NCI-H146 treated with DMSO at 0.1 percent for 48 hours (cell line): ENCODE measurements at regions not wholly inside any gene's neighbourhood (a gene's known extent, or its start where the extent isn't known, plus 50 kb on each side); places are given as distances from the start of the nearest gene placed in this dataset.

Experiments used
- DNase-seq: peaks from one replicate; lab custom pipeline; 2025; ENCODE audit not compliant: unreplicated experiment; lab: John Stamatoyannopoulos, UW

- DNase-seq: peak; percentile 21
These were observed 469.8 kb upstream of the KIRREL3 start for GRCh38 chr11:127470306-127470884.

GRCh38 chr11:127464325-127464724 is 463.8 kb upstream of the KIRREL3 start:
- no peak for DNase-seq

- DNase-seq: no peak
These were observed 461.4 kb upstream of the KIRREL3 start for GRCh38 chr11:127462065-127462344.

GRCh38 chr11:127461241-127462064 is 460.9 kb upstream of the KIRREL3 start:
- DNase-seq: peak; percentile 85

- DNase-seq: peak; percentile 58
These were observed 458.0 kb upstream of the KIRREL3 start for GRCh38 chr11:127458561-127458960.

- DNase-seq: peak; percentile 94
These were observed 454.3 kb upstream of the KIRREL3 start for GRCh38 chr11:127454856-127455255.

- DNase-seq: no peak
These were observed 452.0 kb upstream of the KIRREL3 start for GRCh38 chr11:127452533-127452932.

- DNase-seq: no peak
These were observed 451.3 kb upstream of the KIRREL3 start for GRCh38 chr11:127451861-127452260.

- DNase-seq: no peak
These were observed 447.5 kb upstream of the KIRREL3 start for GRCh38 chr11:127448101-127448500.

GRCh38 chr11:127445476-127445875 is 444.9 kb upstream of the KIRREL3 start:
- DNase-seq: peak; percentile 36

GRCh38 chr11:127443297-127443696 is 442.7 kb upstream of the KIRREL3 start:
- no peak for DNase-seq

- DNase-seq: no peak
These were observed 440.0 kb upstream of the KIRREL3 start for GRCh38 chr11:127440616-127441015.

GRCh38 chr11:127425281-127425680 is 424.7 kb upstream of the KIRREL3 start:
- no peak for DNase-seq

GRCh38 chr11:127424661-127425060 is 424.1 kb upstream of the KIRREL3 start:
- no peak for DNase-seq

- no peak for DNase-seq
These were observed 419.6 kb upstream of the KIRREL3 start for GRCh38 chr11:127420139-127420538.

- peak; percentile 76 for DNase-seq
These were observed 412.3 kb upstream of the KIRREL3 start for GRCh38 chr11:127412722-127413380.

GRCh38 chr11:127412234-127412633 is 411.7 kb upstream of the KIRREL3 start:
- DNase-seq: no peak

GRCh38 chr11:127411283-127411682 is 410.7 kb upstream of the KIRREL3 start:
- DNase-seq: no peak

GRCh38 chr11:127395034-127395433 is 394.5 kb upstream of the KIRREL3 start:
- DNase-seq: no peak

- DNase-seq: no peak
These were observed 393.0 kb upstream of the KIRREL3 start for GRCh38 chr11:127393460-127393997.

- no peak for DNase-seq
These were observed 392.0 kb upstream of the KIRREL3 start for GRCh38 chr11:127392575-127392974.

GRCh38 chr11:127390465-127390864 is 389.9 kb upstream of the KIRREL3 start:
- DNase-seq: no peak
